DMS53 treated with DMSO at 0.1 percent for 48 hours (cell line): ENCODE measurements at regions not wholly inside any gene's neighbourhood (a gene's known extent, or its start where the extent isn't known, plus 50 kb on each side); places are given as distances from the start of the nearest gene placed in this dataset.

Experiments used
- DNase-seq: peaks from one replicate; lab custom pipeline; 2025; ENCODE audit not compliant: unreplicated experiment; lab: John Stamatoyannopoulos, UW

GRCh38 chr2:144085016-144085415 lies 434.9 kb downstream of the ZEB2 start:
- DNase-seq: no peak

- no peak for DNase-seq
Observed at GRCh38 chr2:144084114-144084661, 435.7 kb downstream of the ZEB2 start.

- DNase-seq: no peak
Observed at GRCh38 chr2:144083211-144083610, 436.7 kb downstream of the ZEB2 start.

- no peak for DNase-seq
Observed at GRCh38 chr2:144082777-144083176, 437.1 kb downstream of the ZEB2 start.

- no peak for DNase-seq
Observed at GRCh38 chr2:144082327-144082726, 437.6 kb downstream of the ZEB2 start.

GRCh38 chr2:144081272-144081671 lies 438.6 kb downstream of the ZEB2 start:
- no peak for DNase-seq

- no peak for DNase-seq
Observed at GRCh38 chr2:144079803-144080202, 440.1 kb downstream of the ZEB2 start.

GRCh38 chr2:144078802-144079724 lies 440.9 kb downstream of the ZEB2 start:
- no peak for DNase-seq

- no peak for DNase-seq
Observed at GRCh38 chr2:144078106-144078505, 441.8 kb downstream of the ZEB2 start.

- no peak for DNase-seq
Observed at GRCh38 chr2:144074450-144074849, 445.5 kb downstream of the ZEB2 start.

- no peak for DNase-seq
Observed at GRCh38 chr2:144071461-144071860, 448.5 kb downstream of the ZEB2 start.

GRCh38 chr2:144067506-144067905 lies 452.4 kb downstream of the ZEB2 start:
- DNase-seq: no peak

GRCh38 chr2:144063602-144064001 lies 456.3 kb downstream of the ZEB2 start:
- no peak for DNase-seq

GRCh38 chr2:144054911-144055310 lies 465.0 kb downstream of the ZEB2 start:
- no peak for DNase-seq

- no peak for DNase-seq
Observed at GRCh38 chr2:144052083-144052482, 467.8 kb downstream of the ZEB2 start.

GRCh38 chr2:144049137-144049536 lies 470.8 kb downstream of the ZEB2 start:
- no peak for DNase-seq

GRCh38 chr2:144048631-144049060 lies 471.3 kb downstream of the ZEB2 start:
- DNase-seq: no peak

GRCh38 chr2:144042751-144043150 lies 477.2 kb downstream of the ZEB2 start:
- no peak for DNase-seq

- DNase-seq: no peak
Observed at GRCh38 chr2:144041612-144042011, 478.3 kb downstream of the ZEB2 start.

- DNase-seq: no peak
Observed at GRCh38 chr2:144040834-144041233, 479.1 kb downstream of the ZEB2 start.

GRCh38 chr2:144032566-144032965 lies 487.4 kb downstream of the ZEB2 start:
- no peak for DNase-seq

- DNase-seq: no peak
Observed at GRCh38 chr2:144030791-144031190, 489.1 kb downstream of the ZEB2 start.
